CD14-positive monocyte (primary cell): ENCODE measurements at regions not wholly inside any gene's neighbourhood (a gene's known extent, or its start where the extent isn't known, plus 50 kb on each side); places are given as distances from the start of the nearest gene placed in this dataset.

Source experiments
- DNase-seq, 3 donors: peaks; one replicate each; pipeline ENCODE4 v3.0.0-alpha.2; 2011 to 2022
- H2AFZ ChIP-seq: 2 replicates; pipeline ENCODE4 v1.6.0; 2012; ENCODE audit warnings: mild to moderate bottlenecking, low read depth, low read length, inconsistent platforms; ENCODE audit not compliant: insufficient read depth, poor library complexity, severe bottlenecking
- H3K27ac ChIP-seq, 2 donors: 1 replicate in 1 of 2; 2 replicates in 1 of 2; pipeline ENCODE4 v1.5.1; 2012 to 2013; ENCODE audit warnings: low read length in 2 of 2, control low read depth in 1 of 2, inconsistent platforms in 1 of 2, low read depth in 1 of 2, mild to moderate bottlenecking in 1 of 2
- H3K27me3 ChIP-seq, 2 donors: one replicate each; pipeline versions ENCODE4 v1.6.0 to v1.6.1; 2011 to 2013; ENCODE audit warnings: low read length in 2 of 2; ENCODE audit not compliant: control insufficient read depth in 2 of 2, insufficient read depth in 2 of 2
- H3K36me3 ChIP-seq, 2 donors: replicated peaks in 1 of 2; 1 replicate in 1 of 2; 2 replicates in 1 of 2; pipeline versions ENCODE4 v1.5.1 to v1.6.1; 2012 to 2013; ENCODE audit warnings: low read length in 2 of 2, control low read depth in 1 of 2, inconsistent platforms in 1 of 2, mild to moderate bottlenecking in 1 of 2; ENCODE audit not compliant: insufficient read depth in 2 of 2, control insufficient read depth in 1 of 2
- H3K4me1 ChIP-seq, 2 donors: 1 replicate in 1 of 2; 2 replicates in 1 of 2; pipeline versions ENCODE4 v1.5.1 to v1.6.1; 2012 to 2013; ENCODE audit warnings: low read length in 2 of 2, control low read depth in 1 of 2, inconsistent platforms in 1 of 2, mild to moderate bottlenecking in 1 of 2, moderate library complexity in 1 of 2; ENCODE audit not compliant: insufficient read depth in 2 of 2, control insufficient read depth in 1 of 2
- H3K4me2 ChIP-seq: replicated peaks from 2 replicates; pipeline ENCODE3; 2012; ENCODE audit warnings: low read length, moderate library complexity, mild to moderate bottlenecking; ENCODE audit not compliant: poor library complexity, severe bottlenecking; ENCODE audit errors: extremely low read depth
- H3K4me3 ChIP-seq, 3 experiments: fragments of 200-600 bp in 1 of 3; sonication (generic) in 1 of 3; replicated peaks in 1 of 3; 1 replicate in 2 of 3; 2 replicates in 1 of 3; pipeline ENCODE4 v1.5.1; 2011 to 2013; ENCODE audit warnings: low read length in 3 of 3, mild to moderate bottlenecking in 3 of 3, control low read depth in 2 of 3, low read depth in 2 of 3, inconsistent platforms in 1 of 3, moderate library complexity in 1 of 3
- H3K79me2 ChIP-seq: 2 replicates; pipeline ENCODE4 v1.6.0; 2012; ENCODE audit warnings: mild to moderate bottlenecking, control low read depth, inconsistent platforms, low read length, moderate library complexity; ENCODE audit not compliant: insufficient read depth
- H3K9ac ChIP-seq: 2 replicates; pipeline ENCODE4 v1.6.0; 2017; ENCODE audit warnings: low read length, mild to moderate bottlenecking; ENCODE audit not compliant: insufficient read depth, poor library complexity, severe bottlenecking
- H3K9me3 ChIP-seq, 2 donors: replicated peaks in 1 of 2; 1 replicate in 1 of 2; 2 replicates in 1 of 2; pipeline versions ENCODE4 v1.5.1 to v1.6.1; 2012 to 2013; ENCODE audit warnings: low read length in 2 of 2, control low read depth in 1 of 2; ENCODE audit not compliant: control insufficient read depth in 1 of 2, insufficient read depth in 1 of 2
- H4K20me1 ChIP-seq: 2 replicates; pipeline ENCODE4 v1.6.0; 2012; ENCODE audit warnings: mild to moderate bottlenecking, low read length, control low read depth, moderate library complexity; ENCODE audit not compliant: insufficient read depth
- H3K27ac Mint-ChIP-seq, 7 donors: one replicate each; pipeline ENCODE4 v1.8.0; 2020; ENCODE audit warnings: mild to moderate bottlenecking in 7 of 7, mixed read lengths in 7 of 7, moderate library complexity in 6 of 7, inconsistent platforms in 2 of 7
- H3K27me3 Mint-ChIP-seq, 3 donors: one replicate each; pipeline ENCODE4 v1.8.0; 2021 to 2022; ENCODE audit warnings: low read depth in 3 of 3, mild to moderate bottlenecking in 3 of 3, mixed read lengths in 3 of 3, moderate library complexity in 3 of 3, inconsistent platforms in 1 of 3
- H3K36me3 Mint-ChIP-seq, 2 donors: one replicate each; pipeline ENCODE4 v1.8.0; 2020; ENCODE audit warnings: mixed read lengths in 2 of 2, inconsistent platforms in 1 of 2, mild to moderate bottlenecking in 1 of 2
- H3K4me1 Mint-ChIP-seq: one replicate; pipeline ENCODE4 v1.8.0; 2020; ENCODE audit warnings: mild to moderate bottlenecking, mixed read lengths
- H3K4me3 Mint-ChIP-seq, 2 donors: one replicate each; pipeline ENCODE4 v1.8.0; 2020; ENCODE audit warnings: mild to moderate bottlenecking in 2 of 2, mixed read lengths in 2 of 2, moderate library complexity in 1 of 2
- H3K9me3 Mint-ChIP-seq, 7 donors: one replicate each; pipeline ENCODE4 v1.8.0; 2020 to 2022; ENCODE audit warnings: mixed read lengths in 7 of 7, mild to moderate bottlenecking in 6 of 7, moderate library complexity in 6 of 7, inconsistent platforms in 2 of 7
- CTCF ChIP-seq: fragments of 200-600 bp; IDR thresholded peaks from one replicate; pipeline ENCODE4 v1.8.0; 2022; ENCODE audit warnings: antibody characterized with exemption, mild to moderate bottlenecking
- WGBS: methylation state at CpG from one replicate; pipeline ENCODE4 v1.1.5; 2013; ENCODE audit warnings: missing lambda C conversion rate; ENCODE audit not compliant: insufficient coverage; 5-methylcytosine and 5-hydroxymethylcytosine counted together
- intact Hi-C, 2 donors: fragments of 100-400 bp; cut with micrococcal nuclease; formaldehyde crosslinking; loops; one replicate each; pipeline versions ENCODE4 v1.15.0 to v1.15.1; 2023

GRCh38 chr2:181746844-181747243, 66.5 kb upstream of the NEUROD1 start:
- H3K9me3 Mint-ChIP-seq, result peaks cover 0 to 5% (median 0%) of the 10 kb centered on the region in 7 donors
- DNase-seq, result no peak
- intact Hi-C loops, result loop anchor here (10.0 kb wide), 3 partner anchors 158 to 328 kb away; no protein-coding TSS in a partner anchor
- H3K4me1 ChIP-seq, result no peaks in the 10 kb centered on the region
- H2AFZ ChIP-seq, result no peak overlapping the region
- H3K79me2 ChIP-seq, result no peaks in the 10 kb centered on the region
- no peaks in the 10 kb centered on the region for H3K36me3 Mint-ChIP-seq
- H3K4me1 Mint-ChIP-seq, result no peaks in the 10 kb centered on the region
- no peak overlapping the region for H3K9ac ChIP-seq
- H3K4me3 Mint-ChIP-seq, result no peak overlapping the region
- WGBS, result no CpG with 5 or more reads among the region's 2 CpGs
- no peak for TF ChIP-seq CTCF
- no peak overlapping the region for H3K27ac ChIP-seq
- H3K27ac Mint-ChIP-seq, result no peak overlapping the region
- H3K9me3 ChIP-seq, result no peaks in the 10 kb centered on the region
- no peaks in the 10 kb centered on the region for H3K27me3 ChIP-seq
- no peaks in the 10 kb centered on the region for H3K36me3 ChIP-seq
- H3K4me2 ChIP-seq, result no peak overlapping the region
- peaks cover 0 to 4% (median 0%) of the 10 kb centered on the region in 3 donors for H3K27me3 Mint-ChIP-seq
- H4K20me1 ChIP-seq, result no peaks in the 10 kb centered on the region
- no peak overlapping the region for H3K4me3 ChIP-seq

- Histone ChIP-seq H3K9me3 (no peaks in the 10 kb centered on the region), H3K4me3 (no peak overlapping the region), H3K79me2 (no peaks in the 10 kb centered on the region), H3K27ac (no peak overlapping the region), H4K20me1 (no peaks in the 10 kb centered on the region), H3K4me1 (no peaks in the 10 kb centered on the region), H2AFZ (no peak overlapping the region), H3K27me3 (no peaks in the 10 kb centered on the region), H3K9ac (no peak overlapping the region), H3K4me2 (no peak overlapping the region), H3K36me3 (no peaks in the 10 kb centered on the region)
- Mint-ChIP-seq H3K27ac (no peak overlapping the region), H3K4me1 (no peaks in the 10 kb centered on the region), H3K9me3 (peaks cover 0 to 5% (median 0%) of the 10 kb centered on the region in 7 donors), H3K36me3 (no peaks in the 10 kb centered on the region), H3K4me3 (no peak overlapping the region), H3K27me3 (peaks cover 0 to 4% (median 0%) of the 10 kb centered on the region in 3 donors)
- no peak for TF ChIP-seq CTCF
- no peak for DNase-seq
- intact Hi-C loops, result no loop called here
- 99% methylated on average over 7 of the region's 8 CpGs for WGBS
These were observed 70.0 kb upstream of the NEUROD1 start for GRCh38 chr2:181750305-181750704.
